ENCODE measurements at regions not wholly inside any gene's neighbourhood (a gene's known extent, or its start where the extent isn't known, plus 50 kb on each side); places are given as distances from the start of the nearest gene placed in this dataset.

DNA sequence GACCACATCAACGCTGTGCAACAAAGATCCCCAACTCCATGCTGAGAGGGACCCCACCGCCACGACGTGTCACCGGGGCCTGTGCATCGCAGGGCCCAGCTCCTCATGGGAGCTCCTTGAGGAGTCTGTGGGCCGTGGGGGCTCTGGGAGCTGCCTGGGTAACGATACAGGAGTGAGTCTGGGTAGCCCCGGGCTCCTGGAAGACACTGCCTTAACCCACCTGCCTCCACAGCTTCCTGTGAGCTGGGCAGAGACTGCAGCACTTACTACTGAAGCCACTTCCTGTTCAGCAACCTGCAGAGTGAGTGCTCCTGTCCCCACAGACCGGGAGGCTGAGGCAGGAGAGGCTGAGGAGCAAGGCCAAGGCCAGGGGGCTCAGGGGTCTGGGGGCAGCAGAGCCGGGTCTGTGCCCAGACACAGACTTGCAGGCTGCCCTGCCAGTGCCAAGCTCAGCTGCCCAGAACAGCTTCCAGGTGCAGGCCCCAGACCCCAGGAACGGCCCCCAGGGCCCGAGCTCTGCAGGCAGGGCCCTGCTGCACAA is 226.7 kb downstream of the BRD1 start:
- DNase-seq = no peak

GRCh38 chr22:49600468-49600867 is 227.2 kb downstream of the BRD1 start:
- no peak for DNase-seq

DNA sequence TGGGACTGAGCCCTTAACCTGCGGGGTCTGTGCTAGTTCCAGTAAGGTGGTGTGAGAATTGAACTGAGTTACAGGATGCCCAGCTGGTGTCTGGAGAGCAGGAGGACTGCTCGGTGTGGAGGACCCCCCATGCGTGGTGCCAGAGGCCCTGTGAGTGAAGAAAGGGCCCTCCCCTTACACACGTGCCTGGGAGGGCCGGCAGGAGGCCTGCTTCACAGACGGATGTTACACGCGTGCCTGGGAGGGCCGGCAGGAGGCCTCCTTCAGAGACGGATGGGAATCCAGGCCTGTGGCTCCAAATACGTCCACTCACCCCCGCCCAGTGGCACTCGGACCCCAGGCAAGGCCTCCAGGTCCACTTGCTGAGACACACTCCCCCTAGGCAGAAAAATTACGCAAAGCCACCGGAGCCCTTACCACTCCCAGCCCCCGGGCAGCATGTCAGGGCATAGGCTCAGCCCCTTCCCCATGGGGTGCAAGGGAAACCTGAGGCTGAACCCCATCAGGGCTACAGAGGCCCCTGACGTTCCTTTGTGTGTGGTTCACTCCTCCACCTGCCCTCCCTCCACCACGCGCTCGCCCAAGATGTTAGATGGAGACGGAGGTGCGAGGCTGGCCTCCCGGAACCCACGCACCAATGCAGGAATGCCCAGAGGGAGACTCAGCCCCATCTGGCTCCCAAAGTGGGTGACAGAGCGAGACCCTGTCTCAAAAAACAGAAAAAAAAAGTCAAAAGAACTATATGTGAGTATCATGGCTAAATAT is 227.8 kb downstream of the BRD1 start:
- DNase-seq = no peak

GRCh38 chr22:49599039-49599438 is 228.6 kb downstream of the BRD1 start:
- no peak for DNase-seq

DNA sequence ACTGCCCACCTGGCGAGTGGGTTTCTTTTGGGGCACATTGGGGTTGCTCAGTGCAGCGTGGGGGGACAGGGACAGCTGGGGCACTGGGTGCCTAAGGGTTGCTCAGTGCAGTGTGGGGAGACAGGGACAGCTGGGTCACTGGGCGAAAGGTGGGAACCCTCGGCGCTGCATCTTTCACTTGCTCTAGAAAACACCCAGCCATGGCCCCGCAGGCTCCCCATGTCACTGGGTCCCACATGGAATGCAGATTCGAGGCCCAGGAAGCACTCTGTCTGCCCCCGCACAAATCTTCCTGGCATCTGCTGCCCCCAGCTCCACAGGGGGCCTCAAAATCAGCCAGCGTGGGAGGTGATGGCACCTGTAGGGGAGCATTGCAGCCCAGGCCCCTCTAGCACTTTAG is 229.3 kb downstream of the BRD1 start:
- DNase-seq = no peak

- DNase-seq = no peak
Measured at GRCh38 chr22:49597428-49598039, 230.1 kb downstream of the BRD1 start.

- no peak for DNase-seq
Measured at GRCh38 chr22:49595465-49596078, 232.1 kb downstream of the BRD1 start.

GRCh38 chr22:49594078-49594477 is 233.6 kb downstream of the BRD1 start:
- DNase-seq = no peak

GRCh38 chr22:49593509-49593908 is 234.2 kb downstream of the BRD1 start:
- DNase-seq = no peak

- DNase-seq = no peak
Measured at GRCh38 chr22:49592780-49593501, 234.7 kb downstream of the BRD1 start.

- DNase-seq = no peak
Measured at GRCh38 chr22:49590851-49591445, 236.7 kb downstream of the BRD1 start.

DNA sequence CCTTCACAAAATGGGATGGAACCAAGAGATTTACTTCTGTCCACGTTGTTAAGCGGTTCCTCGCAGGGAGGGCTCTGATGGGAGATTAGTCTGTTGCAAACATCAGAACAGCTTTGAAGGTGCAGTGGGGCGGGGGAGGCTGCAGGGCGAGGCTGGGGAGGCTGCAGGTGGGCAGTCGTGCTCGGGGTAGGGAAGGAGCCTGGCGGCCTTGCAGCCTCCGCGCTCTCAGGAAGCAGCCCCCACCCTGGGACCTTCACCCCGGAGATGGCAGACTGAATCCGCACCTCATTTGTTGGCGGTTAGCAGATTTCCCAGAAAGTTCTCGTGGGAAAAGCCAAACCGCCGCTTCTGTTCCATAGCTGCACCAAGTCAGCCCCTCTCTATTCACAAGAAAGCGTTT is 237.3 kb downstream of the BRD1 start:
- DNase-seq = no peak

GRCh38 chr22:49589811-49590210 is 237.9 kb downstream of the BRD1 start:
- DNase-seq = no peak

GRCh38 chr22:49589301-49589700 is 238.4 kb downstream of the BRD1 start:
- DNase-seq = no peak

DNA sequence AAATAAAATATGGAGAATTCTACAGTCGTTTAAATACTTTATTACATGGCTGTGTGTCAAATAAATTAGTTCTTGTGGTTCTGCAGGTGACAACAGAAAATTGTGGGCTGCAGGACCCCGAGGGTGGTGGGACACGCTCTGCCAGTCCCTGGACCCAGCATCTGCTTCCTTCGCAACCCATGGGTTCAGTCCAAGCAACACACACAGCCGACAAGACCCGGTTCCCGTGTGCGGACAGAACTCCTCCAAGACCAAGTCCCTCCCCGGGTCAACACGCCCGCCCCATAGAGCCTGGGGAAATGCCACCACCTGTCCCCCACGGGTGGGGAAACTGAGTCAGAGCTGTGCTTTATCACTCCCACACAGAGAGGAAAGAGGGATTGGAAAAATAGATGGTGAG is 238.9 kb downstream of the BRD1 start:
- DNase-seq = no peak

DNA sequence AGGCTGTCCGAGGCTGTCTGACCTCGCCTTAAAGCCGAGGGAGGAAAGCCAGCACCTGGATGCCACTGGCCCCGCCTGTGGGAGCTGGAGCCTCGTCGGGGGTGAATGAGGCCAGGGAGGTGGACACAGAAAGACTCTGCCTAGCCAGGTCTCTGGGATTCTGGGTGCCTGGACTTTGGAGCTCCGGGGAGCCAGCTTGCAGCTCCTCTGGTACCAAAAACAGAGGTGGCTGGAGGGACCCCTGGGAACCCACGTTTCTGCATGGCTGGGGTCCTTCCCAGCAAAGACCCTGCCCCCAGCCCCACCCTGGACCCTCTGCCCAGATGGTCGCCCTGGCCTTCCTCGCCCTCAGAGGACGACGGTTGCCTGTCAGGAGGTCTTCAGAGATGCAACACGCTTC is 239.7 kb downstream of the BRD1 start:
- DNase-seq = no peak

- no peak for DNase-seq
Measured at GRCh38 chr22:49587421-49587820, 240.3 kb downstream of the BRD1 start.

DNA sequence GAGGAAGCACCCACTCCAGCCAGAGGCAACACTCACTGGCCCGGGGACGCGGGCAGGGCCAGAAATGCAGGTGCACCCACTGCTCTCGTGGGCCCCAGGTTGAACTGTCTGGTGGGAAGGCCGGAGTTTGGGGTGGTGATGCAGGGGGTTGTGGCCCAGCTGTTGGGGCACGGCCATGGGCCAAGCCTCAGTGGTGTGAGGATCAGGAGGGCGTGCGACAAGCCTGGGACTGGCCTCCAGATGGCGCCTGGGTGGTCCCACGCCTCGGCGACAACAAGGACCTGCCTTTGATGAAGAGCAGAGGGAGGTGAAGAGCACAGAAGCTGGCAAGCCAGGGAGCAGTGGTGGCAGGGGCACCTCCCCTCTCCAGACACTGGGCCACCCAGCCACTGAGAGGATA is 240.8 kb downstream of the BRD1 start:
- DNase-seq = no peak

GRCh38 chr22:49586244-49586748 is 241.4 kb downstream of the BRD1 start:
- no peak for DNase-seq

DNA sequence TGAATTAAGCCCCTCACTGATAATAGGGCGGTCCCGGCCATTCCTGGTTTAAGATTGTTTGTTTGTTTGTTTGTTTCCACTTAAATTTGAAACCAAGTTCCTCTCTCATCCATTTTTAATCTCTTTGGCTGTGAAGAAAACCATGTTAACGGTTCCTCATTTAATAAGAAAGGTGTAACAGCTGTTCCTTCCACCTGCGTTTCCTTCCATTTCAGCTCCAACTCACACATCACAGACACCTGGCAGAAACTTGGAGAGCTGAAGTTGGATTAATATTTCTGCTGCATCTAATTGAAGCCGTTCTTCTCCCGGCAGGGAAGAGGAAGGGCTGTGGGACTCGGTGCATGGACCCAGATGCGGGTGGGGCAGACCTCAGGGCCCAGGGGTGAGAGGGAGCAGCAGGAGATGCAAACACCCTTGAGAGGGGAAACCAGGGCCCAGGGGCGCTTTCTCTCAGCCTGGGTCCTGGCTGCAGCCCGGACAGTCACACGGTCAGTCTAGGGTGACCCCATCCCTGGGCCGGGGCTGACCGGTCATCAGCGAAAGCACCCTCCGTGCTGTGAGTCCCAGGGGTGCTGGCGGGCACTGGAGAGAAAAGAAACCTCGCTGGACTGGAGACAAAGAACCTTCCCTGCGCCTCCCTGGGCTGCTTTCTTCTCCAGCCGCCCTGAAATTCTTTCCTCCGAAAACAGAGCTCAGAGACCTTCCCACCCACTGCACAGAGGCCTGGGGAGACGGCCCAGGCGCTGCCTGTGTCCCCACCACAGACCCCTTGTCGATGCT is 242.0 kb downstream of the BRD1 start:
- no peak for DNase-seq

DNA sequence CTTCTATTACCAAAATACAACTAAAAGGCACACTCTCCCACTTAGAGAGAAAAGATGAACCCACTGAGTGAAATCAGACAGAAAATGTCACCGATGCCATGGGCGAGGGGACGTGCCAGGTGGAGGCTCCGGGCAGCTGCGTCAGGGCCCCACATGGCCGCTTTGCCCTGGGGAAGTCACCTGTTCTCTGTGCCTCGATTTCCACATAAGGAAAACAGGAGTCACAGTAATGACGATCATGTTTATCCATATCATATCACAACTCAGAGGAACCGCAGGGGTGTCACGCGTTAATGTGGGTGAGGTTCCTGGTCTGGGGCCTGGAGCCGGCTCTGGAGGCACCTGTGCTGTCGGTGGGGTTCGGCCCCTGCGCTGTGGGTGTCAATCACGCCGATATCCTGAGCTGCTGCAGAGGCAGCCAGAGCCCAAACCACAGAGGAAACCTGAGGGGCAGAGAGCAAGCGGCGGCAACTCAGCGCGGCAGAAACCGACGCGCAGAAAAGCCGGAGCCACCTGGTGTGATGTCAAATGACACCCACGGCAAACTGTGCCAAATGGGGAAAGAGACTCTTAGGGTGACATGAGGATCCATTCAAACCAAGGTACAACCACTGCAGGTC is 243.7 kb downstream of the BRD1 start:
- no peak for DNase-seq
